Astrocyte (in vitro differentiated cells and primary cell): ENCODE measurements at regions not wholly inside any gene's neighbourhood (a gene's known extent, or its start where the extent isn't known, plus 50 kb on each side); places are given as distances from the start of the nearest gene placed in this dataset.

Source experiments
- DNase-seq: peaks from one replicate; pipeline ENCODE4 v3.0.0-alpha.2; 2010; ENCODE audit warnings: low read depth
- FAIRE-seq: peaks from 2 replicates; lab custom pipeline; 2011; peaks lifted over from hg19 to GRCh38; lab: Jason Lieb, UNC
- H2AFZ ChIP-seq: 2 replicates; pipeline ENCODE4 v1.6.0; 2012; ENCODE audit warnings: low read depth, low read length, inconsistent platforms
- H3K27ac ChIP-seq: 2 replicates; pipeline ENCODE4 v1.5.1; 2011; ENCODE audit warnings: low read depth, low read length, inconsistent platforms
- H3K27me3 ChIP-seq: 2 replicates; pipeline ENCODE4 v1.6.0; 2011; ENCODE audit warnings: low read length, inconsistent platforms; ENCODE audit not compliant: insufficient read depth
- H3K36me3 ChIP-seq: 2 replicates; pipeline ENCODE4 v1.5.1; 2011; ENCODE audit warnings: low read length, inconsistent platforms; ENCODE audit not compliant: insufficient read depth
- H3K4me1 ChIP-seq: 2 replicates; pipeline ENCODE4 v1.5.1; 2011; ENCODE audit warnings: low read length, inconsistent platforms; ENCODE audit not compliant: insufficient read depth
- H3K4me2 ChIP-seq: 2 replicates; pipeline ENCODE4 v1.6.0; 2012; ENCODE audit warnings: low read length, inconsistent platforms
- H3K4me3 ChIP-seq: 2 replicates; pipeline ENCODE4 v1.5.1; 2011; ENCODE audit warnings: low read depth, mild to moderate bottlenecking, low read length, inconsistent platforms; ENCODE audit not compliant: insufficient read depth
- H3K79me2 ChIP-seq: 2 replicates; pipeline ENCODE4 v1.6.0; 2012; ENCODE audit warnings: mild to moderate bottlenecking, low read length, inconsistent platforms; ENCODE audit not compliant: insufficient read depth
- H3K9ac ChIP-seq: 2 replicates; pipeline ENCODE4 v1.6.0; 2012; ENCODE audit warnings: mild to moderate bottlenecking, low read length, inconsistent platforms
- H3K9me3 ChIP-seq: 2 replicates; pipeline ENCODE4 v1.5.1; 2012; ENCODE audit warnings: low read depth, mild to moderate bottlenecking, low read length, inconsistent platforms; ENCODE audit not compliant: insufficient read depth
- H4K20me1 ChIP-seq: 2 replicates; pipeline ENCODE4 v1.6.0; 2012; ENCODE audit warnings: low read length, inconsistent platforms; ENCODE audit not compliant: insufficient read depth
- H3K27ac Mint-ChIP-seq: one replicate; pipeline ENCODE4 v1.8.0; 2021; ENCODE audit warnings: mild to moderate bottlenecking, mixed read lengths; ENCODE audit not compliant: unreplicated experiment
- H3K27me3 Mint-ChIP-seq: one replicate; pipeline ENCODE4 v1.8.0; 2021; ENCODE audit warnings: low read depth, mixed read lengths; ENCODE audit not compliant: unreplicated experiment
- H3K36me3 Mint-ChIP-seq: one replicate; pipeline ENCODE4 v1.8.0; 2021; ENCODE audit warnings: low read depth, mixed read lengths; ENCODE audit not compliant: unreplicated experiment
- H3K4me1 Mint-ChIP-seq: one replicate; pipeline ENCODE4 v1.8.0; 2021; ENCODE audit warnings: low read depth, mixed read lengths; ENCODE audit not compliant: unreplicated experiment
- H3K4me3 Mint-ChIP-seq: one replicate; pipeline ENCODE4 v1.8.0; 2021; ENCODE audit warnings: mild to moderate bottlenecking, moderate library complexity, mixed read lengths; ENCODE audit not compliant: unreplicated experiment
- H3K9me3 Mint-ChIP-seq: one replicate; pipeline ENCODE4 v1.8.0; 2021; ENCODE audit warnings: mild to moderate bottlenecking, mixed read lengths; ENCODE audit not compliant: unreplicated experiment
- EZH2 ChIP-seq: IDR thresholded peaks from 2 replicates; pipeline ENCODE4 v1.6.1; 2012; ENCODE audit warnings: mild to moderate bottlenecking, low read length, inconsistent platforms; ENCODE audit not compliant: insufficient read depth
- TF ChIP-seq, protein P1 (sequence below): IDR thresholded peaks from 2 replicates; pipeline ENCODE4 v1.5.1; 2011; ENCODE audit warnings: low read depth, mild to moderate bottlenecking, inconsistent platforms, low read length, moderate library complexity; ENCODE audit not compliant: insufficient read depth

GRCh38 chr2:38498045-38498481, 104.7 kb downstream of the HNRNPLL start:
- Mint-ChIP-seq H3K27ac (no peak overlapping the region), H3K36me3 (no peaks in the 10 kb centered on the region), H3K4me3 (no peak overlapping the region), H3K9me3 (peaks cover 19% of the 10 kb centered on the region), H3K4me1 (peaks cover 10% of the 10 kb centered on the region), H3K27me3 (peaks cover 44% of the 10 kb centered on the region)
- FAIRE-seq (no peak), DNase-seq (no peak)
- H3K4me3 ChIP-seq = no peak overlapping the region
- H3K79me2 ChIP-seq = no peaks in the 10 kb centered on the region
- peaks cover 4% of the 10 kb centered on the region for H3K9me3 ChIP-seq
- peaks cover 9% of the 10 kb centered on the region for H3K27me3 ChIP-seq
- H3K4me2 ChIP-seq = no peak overlapping the region
- H3K4me1 ChIP-seq = no peaks in the 10 kb centered on the region
- TF ChIP-seq, protein P1, sequence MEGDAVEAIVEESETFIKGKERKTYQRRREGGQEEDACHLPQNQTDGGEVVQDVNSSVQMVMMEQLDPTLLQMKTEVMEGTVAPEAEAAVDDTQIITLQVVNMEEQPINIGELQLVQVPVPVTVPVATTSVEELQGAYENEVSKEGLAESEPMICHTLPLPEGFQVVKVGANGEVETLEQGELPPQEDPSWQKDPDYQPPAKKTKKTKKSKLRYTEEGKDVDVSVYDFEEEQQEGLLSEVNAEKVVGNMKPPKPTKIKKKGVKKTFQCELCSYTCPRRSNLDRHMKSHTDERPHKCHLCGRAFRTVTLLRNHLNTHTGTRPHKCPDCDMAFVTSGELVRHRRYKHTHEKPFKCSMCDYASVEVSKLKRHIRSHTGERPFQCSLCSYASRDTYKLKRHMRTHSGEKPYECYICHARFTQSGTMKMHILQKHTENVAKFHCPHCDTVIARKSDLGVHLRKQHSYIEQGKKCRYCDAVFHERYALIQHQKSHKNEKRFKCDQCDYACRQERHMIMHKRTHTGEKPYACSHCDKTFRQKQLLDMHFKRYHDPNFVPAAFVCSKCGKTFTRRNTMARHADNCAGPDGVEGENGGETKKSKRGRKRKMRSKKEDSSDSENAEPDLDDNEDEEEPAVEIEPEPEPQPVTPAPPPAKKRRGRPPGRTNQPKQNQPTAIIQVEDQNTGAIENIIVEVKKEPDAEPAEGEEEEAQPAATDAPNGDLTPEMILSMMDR = no peak
- TF ChIP-seq EZH2 = no peak
- H3K36me3 ChIP-seq = no peaks in the 10 kb centered on the region
- H4K20me1 ChIP-seq = no peaks in the 10 kb centered on the region
- no peak overlapping the region for H3K27ac ChIP-seq
- no peak overlapping the region for H3K9ac ChIP-seq
- H2AFZ ChIP-seq = no peak overlapping the region

DNA sequence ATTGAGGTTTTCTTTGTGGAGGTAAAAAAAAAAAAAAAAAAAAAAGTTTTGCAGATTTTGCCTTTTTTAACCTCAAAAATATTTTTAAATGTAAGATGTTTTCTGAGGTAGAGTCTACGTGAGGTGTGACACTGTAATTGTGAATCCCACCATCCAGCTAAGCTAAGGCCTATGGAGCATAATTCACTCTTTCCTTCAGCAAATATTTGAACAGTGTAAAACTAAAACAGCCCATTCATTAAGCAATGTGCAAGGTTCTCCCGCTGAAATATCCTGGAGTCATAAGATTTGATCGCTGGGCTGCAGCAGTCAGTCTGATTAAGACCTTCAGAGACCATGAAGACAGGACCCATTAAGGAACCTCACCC, 105.1 kb downstream of the HNRNPLL start:
- TF ChIP-seq EZH2 = no peak
- TF ChIP-seq, protein P1 = no peak
- H3K4me3 Mint-ChIP-seq = no peak overlapping the region
- no peak for FAIRE-seq
- Histone ChIP-seq H3K27me3 (peaks cover 9% of the 10 kb centered on the region), H3K4me2 (no peak overlapping the region), H3K9me3 (peaks cover 4% of the 10 kb centered on the region), H3K4me3 (no peak overlapping the region), H4K20me1 (no peaks in the 10 kb centered on the region), H2AFZ (no peak overlapping the region), H3K79me2 (no peaks in the 10 kb centered on the region), H3K36me3 (no peaks in the 10 kb centered on the region), H3K4me1 (no peaks in the 10 kb centered on the region), H3K27ac (no peak overlapping the region), H3K9ac (no peak overlapping the region)
- H3K36me3 Mint-ChIP-seq = no peaks in the 10 kb centered on the region
- peaks cover 44% of the 10 kb centered on the region for H3K27me3 Mint-ChIP-seq
- no peak for DNase-seq
- peaks cover 17% of the 10 kb centered on the region for H3K9me3 Mint-ChIP-seq
- H3K4me1 Mint-ChIP-seq = peaks cover 10% of the 10 kb centered on the region
- no peak overlapping the region for H3K27ac Mint-ChIP-seq

GRCh38 chr2:38496927-38497669, 105.6 kb downstream of the HNRNPLL start:
- H3K4me1 ChIP-seq = no peaks in the 10 kb centered on the region
- no peak overlapping the region for H3K4me3 ChIP-seq
- Mint-ChIP-seq H3K36me3 (no peaks in the 10 kb centered on the region), H3K4me1 (peaks cover 10% of the 10 kb centered on the region), H3K27me3 (peaks cover 42% of the 10 kb centered on the region), H3K4me3 (no peak overlapping the region), H3K27ac (no peak overlapping the region), H3K9me3 (peaks cover 14% of the 10 kb centered on the region)
- no peak overlapping the region for H3K27ac ChIP-seq
- DNase-seq = no peak
- no peaks in the 10 kb centered on the region for H3K79me2 ChIP-seq
- no peaks in the 10 kb centered on the region for H4K20me1 ChIP-seq
- H3K9me3 ChIP-seq = peaks cover 2% of the 10 kb centered on the region
- H3K27me3 ChIP-seq = peaks cover 9% of the 10 kb centered on the region
- no peak for FAIRE-seq
- no peak overlapping the region for H3K9ac ChIP-seq
- no peak overlapping the region for H3K4me2 ChIP-seq
- H3K36me3 ChIP-seq = no peaks in the 10 kb centered on the region
- TF ChIP-seq, protein P1 = no peak
- no peak for TF ChIP-seq EZH2
- H2AFZ ChIP-seq = no peak overlapping the region
